PC-9 (cell line): ENCODE measurements at regions not wholly inside any gene's neighbourhood (a gene's known extent, or its start where the extent isn't known, plus 50 kb on each side); places are given as distances from the start of the nearest gene placed in this dataset.

ENCODE experiments used
- CTCF ChIP-seq: fragments of 200-600 bp; sonication (generic); conservative IDR thresholded peaks from 2 replicates; pipeline ENCODE4 v1.6.1; 2017; ENCODE audit warnings: mixed run types, antibody characterized with exemption, mild to moderate bottlenecking, moderate library complexity
- EZH2 ChIP-seq: fragments of 200-600 bp; sonication (generic); IDR thresholded peaks from 2 replicates; pipeline ENCODE4 v1.8.0; 2017; ENCODE audit warnings: antibody characterized with exemption, low read depth

GRCh38 chr9:134548618-134549017, 93.0 kb upstream of the COL5A1 start:
- TF ChIP-seq CTCF (no peak), EZH2 (no peak)
